ENCODE measurements at regions not wholly inside any gene's neighbourhood (a gene's known extent, or its start where the extent isn't known, plus 50 kb on each side); places are given as distances from the start of the nearest gene placed in this dataset.

GRCh38 chr18:78928076-78928475 is 51.5 kb upstream of the SALL3 start:
- TF ChIP-seq CTCF (IDR thresholded peaks at IDR 0.05; ENCODE audit: low read length, missing control alignments), result no peak
- no peak for DNase-seq (ENCODE audit: low read depth)

GRCh38 chr18:78929516-78929915 is 50.1 kb upstream of the SALL3 start:
- no peak overlapping the region for H3K4me3 ChIP-seq (replicated peaks; ENCODE audit: low read depth, low read length)
- no peak for TF ChIP-seq CTCF (IDR thresholded peaks at IDR 0.05; ENCODE audit: low read length, missing control alignments)
- DNase-seq (ENCODE audit: low read depth), result no peak

More at GRCh38 chr18:78928076-78928475, 51.5 kb upstream of the SALL3 start:
- no peak overlapping the region for H3K4me3 ChIP-seq (replicated peaks; ENCODE audit: low read depth, low read length)

All from fibroblast of pulmonary artery (primary cell).